AG10803 (cell line): ENCODE measurements at regions not wholly inside any gene's neighbourhood (a gene's known extent, or its start where the extent isn't known, plus 50 kb on each side); places are given as distances from the start of the nearest gene placed in this dataset.
A peak's percentile ranks its signal among the peaks of the same experiment; 100 is the strongest.

Experiments
- DNase-seq: peaks from one replicate; pipeline ENCODE4 v3.0.0; 2010; ENCODE audit warnings: low read depth
- H3K4me3 ChIP-seq: 2 replicates; pipeline ENCODE4 v1.5.1; 2011; ENCODE audit warnings: mild to moderate bottlenecking, low read length, control low read depth
- CTCF ChIP-seq: conservative IDR thresholded peaks from 2 replicates; pipeline ENCODE4 v1.5.1; 2011; ENCODE audit warnings: mild to moderate bottlenecking, low read length, control low read depth, inconsistent platforms

GRCh38 chr3:193987186-193987585, 148.8 kb upstream of the HES1 start:
- H3K4me3 ChIP-seq: no peak overlapping the region
- TF ChIP-seq CTCF: no peak
- DNase-seq: peak; percentile 60

GRCh38 chr3:193989186-193989585, 146.8 kb upstream of the HES1 start:
- H3K4me3 ChIP-seq: no peak overlapping the region
- TF ChIP-seq CTCF: no peak
- DNase-seq: no peak

- no peak for TF ChIP-seq CTCF
- no peak overlapping the region for H3K4me3 ChIP-seq
- no peak for DNase-seq
Observed at GRCh38 chr3:193991666-193992424, 144.1 kb upstream of the HES1 start.

- TF ChIP-seq CTCF: no peak
- H3K4me3 ChIP-seq: no peak overlapping the region
- DNase-seq: no peak
Observed at GRCh38 chr3:193992425-193993037, 143.4 kb upstream of the HES1 start.

- TF ChIP-seq CTCF: no peak
- DNase-seq: no peak
Observed at GRCh38 chr3:193996221-193996620, 139.7 kb upstream of the HES1 start.

GRCh38 chr3:193996641-193997089, 139.3 kb upstream of the HES1 start:
- no peak overlapping the region for H3K4me3 ChIP-seq
- TF ChIP-seq CTCF: no peak
- DNase-seq: peak; percentile 72

More at GRCh38 chr3:193996221-193996620, 139.7 kb upstream of the HES1 start:
- H3K4me3 ChIP-seq: no peak overlapping the region
